ENCODE measurements at regions not wholly inside any gene's neighbourhood (a gene's known extent, or its start where the extent isn't known, plus 50 kb on each side); places are given as distances from the start of the nearest gene placed in this dataset.

GRCh38 chr2:10985260-10985659 is 73.5 kb downstream of the KCNF1 start:
- 24 to 45% methylated on average over 4 of the region's 6 CpGs for WGBS, 2 donors
- no peak for DNase-seq
- H3K27ac ChIP-seq: no peak overlapping the region

DNA sequence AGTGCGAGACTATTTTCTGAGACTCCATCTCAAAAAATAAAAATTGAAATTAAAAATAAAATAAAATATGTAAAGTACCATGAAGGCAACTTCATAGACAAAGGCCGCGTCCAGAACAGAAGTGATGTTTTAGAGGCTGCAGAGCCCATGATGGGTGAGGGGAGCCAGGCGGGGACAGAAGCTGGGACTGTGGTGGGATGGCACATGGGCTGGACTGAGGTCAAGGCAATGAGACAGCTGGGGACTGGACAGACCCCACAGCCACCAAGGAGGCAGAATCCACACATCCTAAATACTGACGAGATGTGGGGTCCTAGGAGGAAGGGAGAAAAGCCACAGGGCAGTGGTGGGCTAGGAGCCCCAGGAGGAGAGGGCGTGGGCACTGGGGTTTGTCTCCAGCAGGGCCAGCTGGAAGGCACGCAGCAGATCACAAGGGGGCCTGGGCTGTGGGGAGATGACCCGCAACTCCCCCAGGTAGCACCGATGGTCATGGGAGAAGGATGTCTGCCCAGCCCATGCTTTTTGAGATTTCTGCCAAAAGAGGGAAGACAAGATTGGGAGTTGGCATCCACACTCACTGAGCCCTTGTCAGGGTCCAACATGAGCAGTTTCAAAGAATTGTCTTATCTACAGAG is 74.3 kb downstream of the KCNF1 start:
- H3K27me3 ChIP-seq: peaks cover 0 to 15% (median 0%) of the 10 kb centered on the region in 4 donors
- no peaks in the 10 kb centered on the region for H3K36me3 ChIP-seq
- H3K9me3 ChIP-seq: no peaks in the 10 kb centered on the region
- DNase-seq: no peak
- TF ChIP-seq, protein P1, sequence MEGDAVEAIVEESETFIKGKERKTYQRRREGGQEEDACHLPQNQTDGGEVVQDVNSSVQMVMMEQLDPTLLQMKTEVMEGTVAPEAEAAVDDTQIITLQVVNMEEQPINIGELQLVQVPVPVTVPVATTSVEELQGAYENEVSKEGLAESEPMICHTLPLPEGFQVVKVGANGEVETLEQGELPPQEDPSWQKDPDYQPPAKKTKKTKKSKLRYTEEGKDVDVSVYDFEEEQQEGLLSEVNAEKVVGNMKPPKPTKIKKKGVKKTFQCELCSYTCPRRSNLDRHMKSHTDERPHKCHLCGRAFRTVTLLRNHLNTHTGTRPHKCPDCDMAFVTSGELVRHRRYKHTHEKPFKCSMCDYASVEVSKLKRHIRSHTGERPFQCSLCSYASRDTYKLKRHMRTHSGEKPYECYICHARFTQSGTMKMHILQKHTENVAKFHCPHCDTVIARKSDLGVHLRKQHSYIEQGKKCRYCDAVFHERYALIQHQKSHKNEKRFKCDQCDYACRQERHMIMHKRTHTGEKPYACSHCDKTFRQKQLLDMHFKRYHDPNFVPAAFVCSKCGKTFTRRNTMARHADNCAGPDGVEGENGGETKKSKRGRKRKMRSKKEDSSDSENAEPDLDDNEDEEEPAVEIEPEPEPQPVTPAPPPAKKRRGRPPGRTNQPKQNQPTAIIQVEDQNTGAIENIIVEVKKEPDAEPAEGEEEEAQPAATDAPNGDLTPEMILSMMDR (IDR thresholded peaks at IDR 0.05): no peak
- TF ChIP-seq POLR2A (IDR thresholded peaks at IDR 0.05): no peak
- no peak overlapping the region for H3K27ac ChIP-seq
- intact Hi-C loops (cut with DNase I): no loop called here
- H3K4me3 ChIP-seq: no peak overlapping the region
- WGBS, 2 donors: 86 to 91% methylated on average over 8 to 9 of the region's 9 CpGs
- no peaks in the 10 kb centered on the region for H3K4me1 ChIP-seq

More at GRCh38 chr2:10985260-10985659, 73.5 kb downstream of the KCNF1 start:
- Histone ChIP-seq H3K9me3 (no peaks in the 10 kb centered on the region), H3K4me1 (no peaks in the 10 kb centered on the region), H3K27me3 (peaks cover 0 to 15% (median 0%) of the 10 kb centered on the region in 4 donors), H3K4me3 (no peak overlapping the region), H3K36me3 (no peaks in the 10 kb centered on the region)
- intact Hi-C loops (cut with DNase I): no loop called here
- TF ChIP-seq, protein P1 (IDR thresholded peaks at IDR 0.05): no peak
- TF ChIP-seq POLR2A (IDR thresholded peaks at IDR 0.05): no peak

DNA sequence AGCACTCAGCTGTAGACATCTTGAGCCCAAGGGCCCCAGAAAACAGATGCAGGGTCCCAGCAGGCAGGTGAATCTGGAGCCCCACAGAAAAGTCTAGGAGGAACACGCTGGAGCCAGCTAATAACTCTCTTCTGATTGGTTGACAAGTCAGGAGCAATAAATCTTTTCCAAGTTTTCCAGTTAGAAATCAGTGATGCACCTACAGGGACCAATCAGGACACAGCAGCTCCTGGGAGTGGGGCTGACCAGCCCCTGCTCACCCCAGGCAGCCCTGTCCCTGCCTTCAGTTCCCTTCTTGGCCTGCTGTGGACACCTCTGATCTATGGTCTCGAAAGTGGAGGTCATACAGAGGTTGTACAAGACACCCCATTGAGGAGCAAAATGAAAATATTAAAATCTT is 75.7 kb downstream of the KCNF1 start:
- Histone ChIP-seq H3K4me3 (no peak overlapping the region), H3K36me3 (no peaks in the 10 kb centered on the region), H3K27ac (no peak overlapping the region), H3K9me3 (no peaks in the 10 kb centered on the region), H3K4me1 (no peaks in the 10 kb centered on the region), H3K27me3 (peaks cover 0 to 15% (median 0%) of the 10 kb centered on the region in 4 donors)
- intact Hi-C loops (cut with DNase I): no loop called here
- DNase-seq: no peak
- WGBS, 2 donors: 80 to 92% methylated on average over 2 of the region's 2 CpGs
- TF ChIP-seq, protein P1 (IDR thresholded peaks at IDR 0.05): no peak
- TF ChIP-seq POLR2A (IDR thresholded peaks at IDR 0.05): no peak

DNA sequence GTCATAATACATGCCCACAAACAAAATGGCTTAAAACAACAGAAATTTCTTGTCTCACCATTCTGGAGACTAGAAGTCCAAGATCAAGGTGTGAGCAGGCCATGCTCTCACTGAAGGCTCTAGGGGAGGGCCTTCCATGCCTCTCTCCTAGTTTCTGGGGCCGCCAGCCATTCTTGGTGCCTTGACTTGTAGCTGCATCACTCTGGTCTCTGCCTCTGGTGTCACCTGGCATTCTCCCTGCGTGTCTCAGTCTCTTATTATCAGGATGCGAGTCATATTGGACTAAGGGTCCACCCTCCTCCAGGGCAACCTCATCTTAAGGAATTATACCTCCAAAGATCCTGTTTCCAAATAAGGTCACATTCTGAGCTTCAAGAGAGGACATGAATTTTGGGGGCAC is 76.1 kb downstream of the KCNF1 start:
- Histone ChIP-seq H3K4me1 (no peaks in the 10 kb centered on the region), H3K9me3 (no peaks in the 10 kb centered on the region), H3K4me3 (no peak overlapping the region), H3K27me3 (peaks cover 0 to 15% (median 0%) of the 10 kb centered on the region in 4 donors), H3K27ac (no peak overlapping the region), H3K36me3 (no peaks in the 10 kb centered on the region)
- no peak for DNase-seq
- intact Hi-C loops (cut with DNase I): no loop called here
- 88% methylated on average over 3 of the region's 3 CpGs for WGBS, 2 donors
- TF ChIP-seq POLR2A (IDR thresholded peaks at IDR 0.05): no peak
- TF ChIP-seq, protein P1 (IDR thresholded peaks at IDR 0.05): no peak

DNA sequence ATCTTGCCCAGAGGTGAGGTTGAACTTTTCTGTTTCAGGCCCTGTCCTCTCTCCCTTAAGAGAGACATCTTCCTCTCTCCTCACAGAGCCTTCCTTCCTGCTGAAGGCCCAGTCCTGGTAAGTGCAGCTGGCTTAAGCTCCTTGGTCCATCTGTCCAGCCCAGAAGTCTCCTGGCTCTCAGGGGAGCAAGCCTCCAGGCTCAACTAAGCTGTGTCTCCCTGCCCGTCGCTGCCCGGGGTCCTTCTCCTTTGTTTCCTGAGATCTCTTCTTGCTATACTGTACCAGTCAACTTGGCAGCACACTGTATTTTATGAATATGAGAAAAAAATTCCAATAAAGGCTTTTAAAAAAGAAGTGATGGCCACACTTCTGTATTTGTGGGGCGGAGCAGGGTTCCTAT is 77.4 kb downstream of the KCNF1 start:
- no peak for DNase-seq
- intact Hi-C loops (cut with DNase I): no loop called here
- 91 to 93% methylated on average over 4 of the region's 4 CpGs for WGBS, 2 donors
- Histone ChIP-seq H3K27ac (no peak overlapping the region), H3K4me1 (no peaks in the 10 kb centered on the region), H3K4me3 (no peak overlapping the region), H3K27me3 (peaks cover 0 to 3% (median 0%) of the 10 kb centered on the region in 4 donors), H3K36me3 (no peaks in the 10 kb centered on the region), H3K9me3 (no peaks in the 10 kb centered on the region)
- no peak for TF ChIP-seq POLR2A (IDR thresholded peaks at IDR 0.05)
- TF ChIP-seq, protein P1 (IDR thresholded peaks at IDR 0.05): no peak
